CD4-positive, alpha-beta T cell treated with Interleukin-17A for 1 hour (primary cell): ENCODE measurements at regions not wholly inside any gene's neighbourhood (a gene's known extent, or its start where the extent isn't known, plus 50 kb on each side); places are given as distances from the start of the nearest gene placed in this dataset.
"Not testable (repeated sequence)": the region's sequence is repeated elsewhere in the genome, so short reads cannot be mapped to it uniquely, and the experiment has no call there.

Experiments
- DNase-seq: peaks from one replicate; pipeline ENCODE4 v3.0.0-alpha.2; 2020

DNA sequence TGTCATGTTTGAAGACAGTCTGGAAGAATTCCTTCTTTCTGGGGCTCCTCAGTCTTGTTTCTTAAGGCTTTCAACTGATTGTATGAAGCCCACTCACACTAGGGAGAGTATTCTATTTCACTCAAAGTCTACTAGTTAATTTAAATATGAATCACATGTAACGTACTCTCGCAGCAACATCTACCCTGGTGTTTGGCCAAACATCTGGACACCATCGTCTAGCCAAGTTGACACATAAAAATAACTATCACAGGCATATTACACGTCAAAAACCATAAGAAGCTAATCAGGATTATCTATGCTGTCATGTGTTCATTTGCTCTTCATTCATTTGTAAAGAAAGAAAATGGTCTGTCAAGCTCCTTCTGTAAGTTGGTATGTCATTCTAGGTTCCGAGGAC lies 787.4 kb downstream of the KCNJ2 start:
- no peak for DNase-seq

- no peak for DNase-seq
Measured at GRCh38 chr17:70961341-70961740, 792.0 kb downstream of the KCNJ2 start.

DNA sequence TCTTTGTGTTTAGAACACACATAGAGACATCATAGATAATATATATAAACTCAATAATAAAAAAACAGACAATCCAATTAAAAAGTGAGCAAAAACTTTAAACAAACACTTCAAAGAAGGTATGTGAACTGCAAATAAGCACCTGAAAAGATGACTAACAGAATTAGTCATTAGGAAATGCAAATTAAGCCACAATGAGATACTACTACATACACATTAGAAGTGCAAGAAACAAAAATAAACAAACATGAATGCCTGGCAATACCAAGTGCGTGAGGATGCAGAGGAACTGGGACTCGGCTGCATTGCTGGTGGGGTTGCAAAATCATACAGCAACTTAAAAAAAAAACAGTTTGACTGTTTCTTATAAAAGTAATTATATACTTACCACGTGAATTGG lies 799.0 kb downstream of the KCNJ2 start:
- no peak for DNase-seq

DNA sequence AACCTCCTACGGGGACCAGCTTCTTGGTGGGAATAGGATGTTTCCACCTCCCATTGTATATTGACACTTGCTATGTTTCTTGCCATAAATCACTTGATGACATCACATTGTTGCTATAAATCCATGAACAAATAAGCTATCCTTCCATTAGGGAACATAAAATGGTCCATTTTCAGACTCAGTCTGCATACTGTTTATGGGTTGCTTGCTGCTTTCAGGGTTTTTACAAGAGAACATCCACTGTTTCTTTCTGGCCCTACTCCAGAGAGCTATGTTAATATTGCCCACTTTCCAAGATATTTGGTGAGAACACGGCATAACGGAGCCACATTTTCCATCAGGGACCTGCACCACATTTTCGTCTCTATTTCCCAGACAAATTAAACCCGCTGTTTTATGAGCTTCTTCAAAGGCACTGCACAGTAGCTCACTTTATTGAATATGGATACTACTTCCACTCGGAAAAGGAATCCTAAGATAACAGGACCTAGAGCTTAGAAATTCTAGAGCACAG lies 800.2 kb downstream of the KCNJ2 start:
- no peak for DNase-seq

- DNase-seq, result no peak
Measured at GRCh38 chr17:70976447-70976846, 807.1 kb downstream of the KCNJ2 start.

GRCh38 chr17:70984873-70985272 lies 815.5 kb downstream of the KCNJ2 start:
- no peak for DNase-seq

DNA sequence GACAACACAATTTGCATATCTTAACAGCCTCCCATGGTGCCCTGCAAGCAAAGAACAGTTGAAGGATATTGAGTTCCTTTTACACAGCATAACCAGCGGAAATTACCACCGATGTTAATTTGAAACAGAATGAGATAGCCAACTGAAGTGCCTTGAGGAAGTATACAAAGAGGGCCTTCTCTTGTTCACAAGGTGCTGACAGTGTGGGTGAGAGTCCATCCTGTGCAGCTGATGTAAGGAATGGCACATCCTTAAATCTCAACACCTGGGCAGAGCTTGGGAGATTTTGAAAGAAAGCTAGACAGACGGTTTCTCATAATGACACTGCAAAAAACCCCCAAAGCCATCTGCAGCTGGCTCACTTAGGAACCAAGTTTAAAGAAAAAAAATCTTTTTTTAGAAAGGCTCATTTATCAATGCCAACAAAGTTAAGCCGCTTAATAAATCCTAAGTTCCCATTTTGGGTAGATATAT lies 818.6 kb downstream of the KCNJ2 start:
- DNase-seq, result no peak

DNA sequence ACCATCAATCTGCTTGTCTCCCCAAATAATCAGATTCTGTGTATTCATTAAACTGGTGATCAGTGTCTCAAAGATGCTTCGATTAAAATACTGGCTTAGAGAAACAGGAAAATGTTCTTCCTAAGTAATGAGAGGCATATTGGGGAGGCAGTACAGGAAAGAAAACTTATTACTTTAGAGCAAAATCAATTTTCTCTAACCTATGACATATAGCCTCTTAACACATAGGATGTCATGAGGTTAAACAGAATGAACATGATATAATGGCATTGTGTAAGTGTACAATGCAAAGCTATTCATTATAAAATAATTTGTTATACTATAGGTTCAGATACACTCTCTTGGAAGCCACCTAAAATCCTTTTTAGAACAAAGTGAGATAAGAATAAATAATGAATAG lies 819.3 kb downstream of the KCNJ2 start:
- DNase-seq, result no peak

GRCh38 chr17:70989280-70989679 lies 819.9 kb downstream of the KCNJ2 start:
- DNase-seq, result no peak

DNA sequence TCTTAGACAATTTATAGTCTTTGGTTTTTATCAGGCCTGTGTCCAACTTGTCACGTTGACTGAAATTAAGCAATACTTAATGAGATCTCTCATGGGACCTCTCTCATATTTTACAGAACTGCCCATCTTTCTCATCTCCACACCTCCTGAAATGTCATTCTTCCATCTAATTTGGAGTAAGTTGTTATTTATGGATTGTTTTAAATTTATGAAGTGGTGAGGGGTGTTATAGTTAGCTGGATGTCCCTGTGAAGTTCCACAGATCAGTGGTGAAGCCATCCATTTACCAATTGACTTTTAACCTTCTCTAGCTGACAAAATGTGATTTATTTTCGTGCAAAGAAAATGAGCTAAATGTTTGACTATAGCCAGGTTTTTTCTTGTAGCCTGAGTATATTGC lies 824.9 kb downstream of the KCNJ2 start:
- DNase-seq, result no peak

GRCh38 chr17:70995997-70996396 lies 826.7 kb downstream of the KCNJ2 start:
- DNase-seq, result no peak

GRCh38 chr17:71003736-71004135 lies 834.4 kb downstream of the KCNJ2 start:
- DNase-seq, result no peak

DNA sequence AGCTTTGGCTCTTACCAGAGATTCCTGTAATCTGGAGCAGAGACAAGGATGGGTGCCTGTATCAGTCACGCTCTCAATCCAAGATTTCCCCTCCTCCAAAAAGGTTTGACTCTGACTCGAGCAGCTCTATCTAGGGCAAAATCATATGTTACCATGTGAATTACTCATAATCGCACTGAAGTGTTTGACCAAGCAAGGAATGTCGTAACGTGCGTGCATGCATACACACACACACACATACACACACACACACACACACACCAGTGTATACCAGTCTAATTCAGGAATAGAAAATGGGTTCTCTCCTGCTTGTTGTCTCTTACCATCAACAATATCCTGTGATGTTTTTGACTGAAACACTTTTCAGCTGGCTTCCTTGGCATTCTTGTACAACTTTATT lies 835.1 kb downstream of the KCNJ2 start:
- DNase-seq, result no peak

- DNase-seq, result no peak
Measured at GRCh38 chr17:71011391-71011790, 842.1 kb downstream of the KCNJ2 start.

- no peak for DNase-seq
Measured at GRCh38 chr17:71019699-71020098, 850.4 kb downstream of the KCNJ2 start.

- no peak for DNase-seq
Measured at GRCh38 chr17:71022758-71023157, 853.4 kb downstream of the KCNJ2 start.

DNA sequence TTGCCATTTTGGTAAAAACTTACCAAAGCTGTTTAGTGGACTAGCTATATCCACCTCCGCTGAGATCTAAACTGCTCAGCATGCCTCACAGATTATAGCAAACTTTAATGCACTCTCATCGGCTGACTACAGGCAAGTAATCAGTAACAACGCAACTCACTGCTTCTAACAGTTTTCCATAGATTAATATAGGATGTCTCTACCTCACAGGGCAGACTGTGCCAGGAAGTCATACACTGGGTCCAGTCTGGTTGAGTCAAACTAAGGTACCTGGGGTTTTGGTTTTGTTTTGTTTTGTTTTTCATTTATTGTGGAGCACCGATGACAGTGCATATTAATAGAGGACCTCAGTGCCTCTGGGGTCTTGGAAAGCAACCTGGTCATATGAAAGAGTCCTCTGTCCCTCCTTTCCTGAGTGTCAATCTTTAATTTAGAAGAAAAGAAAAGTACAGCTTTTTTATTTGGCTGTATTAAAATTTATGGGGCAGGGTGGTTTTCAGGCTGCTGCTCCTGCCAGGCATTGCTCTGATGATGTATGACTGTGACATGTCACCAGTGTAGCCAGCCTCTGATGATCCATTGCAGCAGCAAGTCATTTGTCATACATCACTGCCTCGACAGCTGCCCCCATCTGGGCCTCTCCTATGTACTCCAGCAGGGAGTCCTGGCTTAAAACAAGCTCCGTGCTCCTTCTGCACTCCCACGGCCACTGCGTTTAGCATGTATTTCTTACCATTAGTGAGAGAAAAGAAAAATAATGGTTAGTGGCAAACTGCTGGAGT lies 854.1 kb downstream of the KCNJ2 start:
- no peak for DNase-seq

DNA sequence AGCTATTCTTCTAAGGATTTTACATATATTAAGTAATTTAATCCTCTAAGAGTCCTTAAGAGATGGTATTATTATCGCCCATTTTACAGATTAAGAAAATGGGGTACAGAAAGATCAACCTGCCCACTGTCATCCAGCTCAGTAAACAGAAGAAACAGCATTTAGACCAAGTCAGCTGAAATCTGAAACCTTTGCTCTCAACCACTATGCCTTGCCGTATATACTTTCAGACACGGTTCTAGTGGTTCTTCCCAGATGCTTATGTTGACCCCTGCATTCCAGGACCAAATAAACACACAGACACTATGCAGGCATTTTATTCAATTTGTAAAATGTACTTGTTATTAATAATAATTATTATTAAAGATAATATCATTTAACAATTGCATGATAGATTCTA lies 854.8 kb downstream of the KCNJ2 start:
- no peak for DNase-seq

GRCh38 chr17:71024969-71025368 lies 855.6 kb downstream of the KCNJ2 start:
- DNase-seq, result no peak

GRCh38 chr17:71029246-71029645 lies 859.9 kb downstream of the KCNJ2 start:
- no peak for DNase-seq

DNA sequence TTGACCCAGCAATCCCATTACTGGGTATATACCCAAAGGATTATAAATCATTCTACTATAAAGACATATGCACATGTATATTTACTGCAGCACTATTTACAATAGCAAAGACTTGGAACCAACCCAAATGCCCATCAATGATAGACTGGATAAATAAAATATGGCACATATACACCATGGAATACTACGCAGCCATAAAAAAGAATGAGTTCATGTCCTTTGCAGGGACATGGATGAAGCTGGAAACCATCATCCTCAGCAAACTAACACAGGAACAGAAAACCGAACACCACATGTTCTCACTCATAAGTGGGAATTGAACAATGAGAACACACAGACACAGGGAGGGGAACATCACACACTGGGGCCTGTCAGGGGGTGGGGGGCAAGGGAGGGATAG lies 862.0 kb downstream of the KCNJ2 start:
- not testable (repeated sequence) for DNase-seq

DNA sequence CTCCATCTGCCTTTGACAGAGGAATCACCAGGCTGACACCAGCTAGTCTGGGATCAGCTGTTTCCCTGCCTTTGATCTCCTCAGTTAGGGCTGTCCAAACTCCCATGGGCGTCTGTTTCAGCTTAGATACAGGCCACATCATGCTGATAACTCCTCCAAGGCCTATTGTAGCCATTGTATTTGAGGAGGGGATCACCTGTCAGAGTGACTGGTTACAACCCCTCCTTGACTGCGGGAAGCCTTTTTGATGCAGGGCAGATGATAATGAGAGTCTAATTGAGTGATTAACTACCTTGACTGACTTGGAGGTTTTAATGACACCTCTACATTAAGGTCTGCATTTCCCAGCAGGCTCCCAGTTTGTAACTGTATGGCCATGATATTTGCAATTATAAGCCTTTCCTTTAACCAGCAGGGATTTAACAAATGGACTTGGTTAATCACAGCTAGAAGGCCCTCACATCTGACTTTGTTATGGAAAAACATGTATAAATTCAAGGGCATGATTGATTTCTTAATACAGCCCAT lies 863.5 kb downstream of the KCNJ2 start:
- no peak for DNase-seq

GRCh38 chr17:71033336-71033735 lies 864.0 kb downstream of the KCNJ2 start:
- no peak for DNase-seq

DNA sequence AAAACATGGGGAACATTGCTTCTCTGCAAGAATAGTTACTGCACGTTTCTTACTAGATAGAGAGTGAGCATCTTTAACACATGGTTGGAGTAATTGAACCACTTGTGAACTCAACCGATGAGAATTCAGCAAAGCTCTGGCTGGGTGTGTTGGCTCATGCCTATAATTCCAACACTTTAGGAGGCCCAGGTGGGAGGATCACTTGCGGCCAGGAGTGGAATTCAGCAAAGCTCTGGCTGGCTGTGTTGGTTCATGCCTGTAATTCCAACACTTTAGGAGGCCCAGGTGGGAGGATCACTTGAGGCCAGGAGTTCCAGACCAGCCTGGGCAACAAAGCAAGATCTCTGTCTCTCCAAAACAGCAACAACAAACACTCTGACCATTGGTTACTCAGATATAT lies 865.9 kb downstream of the KCNJ2 start:
- DNase-seq, result no peak

DNA sequence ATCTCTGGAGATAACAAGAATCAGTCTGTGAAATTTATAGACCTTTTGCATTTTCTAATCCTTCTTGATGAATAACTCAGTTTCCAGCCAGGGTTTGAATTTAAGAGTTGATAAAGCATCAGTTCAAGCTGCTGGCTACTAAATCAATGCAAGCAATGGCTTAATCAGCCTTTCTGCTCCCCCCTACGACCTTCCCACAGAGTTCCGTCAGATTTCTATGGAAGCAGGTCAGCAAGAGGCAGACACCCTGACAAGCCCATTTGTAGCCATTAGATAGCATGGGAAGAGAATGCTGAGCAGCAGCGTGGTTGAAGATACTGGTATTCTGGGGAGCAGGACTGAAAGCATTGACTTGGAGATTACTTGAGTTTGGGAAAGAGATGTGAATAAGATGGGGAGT lies 868.1 kb downstream of the KCNJ2 start:
- no peak for DNase-seq
